ENCODE measurements at regions not wholly inside any gene's neighbourhood (a gene's known extent, or its start where the extent isn't known, plus 50 kb on each side); places are given as distances from the start of the nearest gene placed in this dataset.

- ChIA-PET POLR2A (ENCODE audit: low non-redundant PET) (no interaction called here), CTCF (no interaction called here)
- intact Hi-C loops (cut with micrococcal nuclease; ENCODE audit: unreplicated experiment): no loop called here
- Histone ChIP-seq H3K27me3 (replicated peaks; ENCODE audit: insufficient read depth, low read depth, low read length, poor library complexity) (no peaks in the 10 kb centered on the region), H3K36me3 (ENCODE audit: insufficient read depth, low read length, poor library complexity, severe bottlenecking) (no peaks in the 10 kb centered on the region), H3K4me1 (ENCODE audit: insufficient read depth, low read length, poor library complexity, severe bottlenecking) (no peaks in the 10 kb centered on the region), H3K27ac (ENCODE audit: low read depth, low read length, poor library complexity, severe bottlenecking) (no peak overlapping the region), H3K4me3 (ENCODE audit: low read depth, low read length, poor library complexity, severe bottlenecking) (no peak overlapping the region), H3K9me3 (ENCODE audit: low read depth, low read length, poor library complexity, severe bottlenecking) (no peaks in the 10 kb centered on the region)
- BruUV-seq (replicated peaks): no TSS peak
- DNase-seq (ENCODE audit: low spot score): no peak
- TF ChIP-seq CTCF (conservative IDR thresholded peaks at IDR 0.05; ENCODE audit: low read depth, low read length): no peak
- TF ChIP-seq EZH2 (IDR thresholded peaks at IDR 0.05; ENCODE audit: borderline replicate concordance, low read depth, low read length, poor library complexity, severe bottlenecking): no peak
Measured at GRCh38 chr20:1060985-1061384, 57.4 kb upstream of the PSMF1 start.

DNA sequence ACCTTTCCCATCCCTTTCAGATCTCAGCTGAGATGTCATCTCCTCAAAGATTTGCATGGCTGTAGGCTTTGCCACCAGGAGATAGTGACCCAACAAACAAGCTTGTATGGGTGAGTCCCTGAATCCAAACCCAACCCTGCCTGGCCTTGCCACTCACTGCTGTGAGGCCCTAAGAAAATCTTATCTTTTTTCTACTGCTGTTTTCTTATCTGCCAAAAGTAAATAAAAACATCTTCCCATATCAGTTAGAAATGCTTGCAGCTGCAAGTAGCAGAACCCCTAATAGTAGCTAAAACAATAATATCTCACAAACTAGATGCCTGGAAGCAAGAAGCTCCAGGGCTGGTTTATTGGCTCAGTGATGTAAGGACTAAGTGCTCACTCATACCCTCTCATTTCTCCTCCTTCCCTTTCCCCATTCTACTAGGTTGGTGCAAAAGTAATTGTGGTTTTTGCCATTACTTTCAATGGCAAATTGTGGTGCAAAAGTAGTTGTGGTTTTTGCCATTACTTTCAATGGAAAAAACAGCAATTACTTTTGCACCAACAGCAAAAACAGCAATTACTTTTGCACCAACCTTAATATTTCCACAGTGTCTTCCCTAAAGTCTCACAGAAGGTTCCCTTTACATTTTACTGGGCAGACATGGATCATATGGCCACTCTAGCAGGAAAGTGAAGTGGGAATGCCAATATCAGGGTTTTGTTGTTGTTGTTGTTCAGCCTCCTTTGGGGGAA is 56.7 kb upstream of the PSMF1 start:
- H3K4me3 ChIP-seq (ENCODE audit: low read depth, low read length, poor library complexity, severe bottlenecking): no peak overlapping the region
- BruUV-seq (replicated peaks): no TSS peak

GRCh38 chr20:1062334-1063010 is 55.9 kb upstream of the PSMF1 start:
- intact Hi-C loops (cut with micrococcal nuclease; ENCODE audit: unreplicated experiment): no loop called here

More for the DNA sequence above, 56.7 kb upstream of the PSMF1 start:
- POLR2A ChIA-PET (ENCODE audit: low non-redundant PET): interaction anchor here (0.7 kb wide), 1 partner anchor 21 kb away, joined by 3 read pairs; no protein-coding TSS in a partner anchor
- intact Hi-C loops (cut with micrococcal nuclease; ENCODE audit: unreplicated experiment): no loop called here
- H3K27me3 ChIP-seq (replicated peaks; ENCODE audit: insufficient read depth, low read depth, low read length, poor library complexity): no peaks in the 10 kb centered on the region
- CTCF ChIA-PET: no interaction called here
- H3K9me3 ChIP-seq (ENCODE audit: low read depth, low read length, poor library complexity, severe bottlenecking): peaks cover under 1% of the 10 kb centered on the region
- no peak overlapping the region for H3K27ac ChIP-seq (ENCODE audit: low read depth, low read length, poor library complexity, severe bottlenecking)
- no peaks in the 10 kb centered on the region for H3K36me3 ChIP-seq (ENCODE audit: insufficient read depth, low read length, poor library complexity, severe bottlenecking)
- TF ChIP-seq CTCF (conservative IDR thresholded peaks at IDR 0.05; ENCODE audit: low read depth, low read length): no peak
- TF ChIP-seq EZH2 (IDR thresholded peaks at IDR 0.05; ENCODE audit: borderline replicate concordance, low read depth, low read length, poor library complexity, severe bottlenecking): no peak
- DNase-seq (ENCODE audit: low spot score): no peak
- H3K4me1 ChIP-seq (ENCODE audit: insufficient read depth, low read length, poor library complexity, severe bottlenecking): no peaks in the 10 kb centered on the region

More at GRCh38 chr20:1062334-1063010, 55.9 kb upstream of the PSMF1 start:
- Histone ChIP-seq H3K36me3 (ENCODE audit: insufficient read depth, low read length, poor library complexity, severe bottlenecking) (no peaks in the 10 kb centered on the region), H3K4me3 (ENCODE audit: low read depth, low read length, poor library complexity, severe bottlenecking) (no peak overlapping the region), H3K27me3 (replicated peaks; ENCODE audit: insufficient read depth, low read depth, low read length, poor library complexity) (no peaks in the 10 kb centered on the region), H3K27ac (ENCODE audit: low read depth, low read length, poor library complexity, severe bottlenecking) (no peak overlapping the region), H3K4me1 (ENCODE audit: insufficient read depth, low read length, poor library complexity, severe bottlenecking) (no peaks in the 10 kb centered on the region), H3K9me3 (ENCODE audit: low read depth, low read length, poor library complexity, severe bottlenecking) (peaks cover 6% of the 10 kb centered on the region)
- BruUV-seq (replicated peaks): no TSS peak
- TF ChIP-seq EZH2 (IDR thresholded peaks at IDR 0.05; ENCODE audit: borderline replicate concordance, low read depth, low read length, poor library complexity, severe bottlenecking): no peak
- no peak for TF ChIP-seq CTCF (conservative IDR thresholded peaks at IDR 0.05; ENCODE audit: low read depth, low read length)
- DNase-seq (ENCODE audit: low spot score): no peak
- ChIA-PET CTCF (no interaction called here), POLR2A (ENCODE audit: low non-redundant PET) (no interaction called here)

All from A673 (cell line).